ENCODE measurements at regions not wholly inside any gene's neighbourhood (a gene's known extent, or its start where the extent isn't known, plus 50 kb on each side); places are given as distances from the start of the nearest gene placed in this dataset.

- DNase-seq (ENCODE audit: low spot score): no peak
- Mint-ChIP-seq H3K27ac (ENCODE audit: unreplicated experiment) (no peak overlapping the region), H3K4me1 (ENCODE audit: unreplicated experiment) (peaks cover 33% of the 10 kb centered on the region), H3K9me3 (ENCODE audit: unreplicated experiment) (no peaks in the 10 kb centered on the region), H3K36me3 (ENCODE audit: low read depth, unreplicated experiment) (no peaks in the 10 kb centered on the region), H3K4me3 (ENCODE audit: unreplicated experiment) (no peak overlapping the region), H3K27me3 (ENCODE audit: unreplicated experiment) (no peaks in the 10 kb centered on the region)
- TF ChIP-seq CTCF (IDR thresholded peaks at IDR 0.05; ENCODE audit: unreplicated experiment): no peak
Observed at GRCh38 chr5:74421377-74421776, 219.2 kb downstream of the ENC1 start.

GRCh38 chr5:74420947-74421346 lies 219.6 kb downstream of the ENC1 start:
- peak overlapping the region; percentile 48 for H3K27ac Mint-ChIP-seq (ENCODE audit: unreplicated experiment)
- H3K9me3 Mint-ChIP-seq (ENCODE audit: unreplicated experiment): no peaks in the 10 kb centered on the region
- no peak overlapping the region for H3K4me3 Mint-ChIP-seq (ENCODE audit: unreplicated experiment)
- peaks cover 37% of the 10 kb centered on the region for H3K4me1 Mint-ChIP-seq (ENCODE audit: unreplicated experiment)
- H3K27me3 Mint-ChIP-seq (ENCODE audit: unreplicated experiment): no peaks in the 10 kb centered on the region
- no peak for DNase-seq (ENCODE audit: low spot score)
- TF ChIP-seq CTCF (IDR thresholded peaks at IDR 0.05; ENCODE audit: unreplicated experiment): no peak
- no peaks in the 10 kb centered on the region for H3K36me3 Mint-ChIP-seq (ENCODE audit: low read depth, unreplicated experiment)

DNA sequence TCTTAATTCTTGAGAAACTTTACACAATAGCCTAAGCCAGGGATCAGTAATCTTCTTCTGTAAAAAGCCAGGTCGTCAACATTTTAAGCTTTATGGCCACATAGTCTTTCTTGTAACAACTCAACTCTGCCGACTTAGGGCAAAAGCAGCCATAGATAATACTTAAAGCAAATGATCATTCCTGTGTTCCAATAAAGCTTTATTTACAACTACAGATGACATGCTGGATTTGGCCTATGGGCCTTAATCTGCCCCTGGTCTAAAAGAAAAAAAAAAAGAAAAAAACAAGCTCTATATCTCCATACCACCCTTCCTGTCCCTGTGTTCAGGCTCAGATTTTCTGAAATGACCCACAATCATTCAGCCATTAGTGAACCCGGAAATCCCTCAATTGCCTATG lies 220.3 kb downstream of the ENC1 start:
- Mint-ChIP-seq H3K9me3 (ENCODE audit: unreplicated experiment) (no peaks in the 10 kb centered on the region), H3K36me3 (ENCODE audit: low read depth, unreplicated experiment) (no peaks in the 10 kb centered on the region), H3K4me1 (ENCODE audit: unreplicated experiment) (peaks cover 45% of the 10 kb centered on the region), H3K4me3 (ENCODE audit: unreplicated experiment) (no peak overlapping the region), H3K27me3 (ENCODE audit: unreplicated experiment) (no peaks in the 10 kb centered on the region), H3K27ac (ENCODE audit: unreplicated experiment) (no peak overlapping the region)
- DNase-seq (ENCODE audit: low spot score): no peak
- no peak for TF ChIP-seq CTCF (IDR thresholded peaks at IDR 0.05; ENCODE audit: unreplicated experiment)

GRCh38 chr5:74419468-74419867 lies 221.1 kb downstream of the ENC1 start:
- no peaks in the 10 kb centered on the region for H3K27me3 Mint-ChIP-seq (ENCODE audit: unreplicated experiment)
- no peak overlapping the region for H3K27ac Mint-ChIP-seq (ENCODE audit: unreplicated experiment)
- H3K4me3 Mint-ChIP-seq (ENCODE audit: unreplicated experiment): no peak overlapping the region
- no peak for DNase-seq (ENCODE audit: low spot score)
- H3K4me1 Mint-ChIP-seq (ENCODE audit: unreplicated experiment): peaks cover 51% of the 10 kb centered on the region
- no peaks in the 10 kb centered on the region for H3K9me3 Mint-ChIP-seq (ENCODE audit: unreplicated experiment)
- no peak for TF ChIP-seq CTCF (IDR thresholded peaks at IDR 0.05; ENCODE audit: unreplicated experiment)
- no peaks in the 10 kb centered on the region for H3K36me3 Mint-ChIP-seq (ENCODE audit: low read depth, unreplicated experiment)

DNA sequence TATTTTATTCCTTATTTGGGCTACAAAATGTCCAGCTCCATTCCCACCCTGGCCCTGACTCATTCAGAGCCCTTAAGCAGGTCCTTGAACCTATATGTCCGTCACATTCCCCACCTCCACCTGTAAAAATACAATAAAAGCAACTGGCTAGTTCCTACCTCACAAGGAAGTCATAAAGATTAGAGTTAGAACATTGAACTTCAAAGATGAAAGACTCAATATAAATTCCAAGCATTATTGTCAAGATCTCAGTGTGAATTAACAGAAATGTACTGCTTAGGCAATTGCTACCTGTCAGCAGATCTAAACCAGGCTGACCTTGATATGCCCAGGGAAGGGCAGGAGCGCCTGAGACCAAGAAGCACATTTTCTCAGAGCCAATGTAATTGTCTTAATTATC lies 221.8 kb downstream of the ENC1 start:
- Mint-ChIP-seq H3K4me1 (ENCODE audit: unreplicated experiment) (peaks cover 59% of the 10 kb centered on the region), H3K4me3 (ENCODE audit: unreplicated experiment) (no peak overlapping the region), H3K27me3 (ENCODE audit: unreplicated experiment) (no peaks in the 10 kb centered on the region), H3K9me3 (ENCODE audit: unreplicated experiment) (no peaks in the 10 kb centered on the region), H3K36me3 (ENCODE audit: low read depth, unreplicated experiment) (no peaks in the 10 kb centered on the region), H3K27ac (ENCODE audit: unreplicated experiment) (no peak overlapping the region)
- no peak for TF ChIP-seq CTCF (IDR thresholded peaks at IDR 0.05; ENCODE audit: unreplicated experiment)
- DNase-seq (ENCODE audit: low spot score): no peak

Data from endothelial cell (in vitro differentiated cells).